ENCODE measurements at regions not wholly inside any gene's neighbourhood (a gene's known extent, or its start where the extent isn't known, plus 50 kb on each side); places are given as distances from the start of the nearest gene placed in this dataset.

GRCh38 chr1:55536545-55536865 lies 321.3 kb upstream of the USP24 start:
- TF ChIP-seq ZFX (IDR thresholded peaks at IDR 0.05; ENCODE audit: borderline replicate concordance): no peak
- TF ChIP-seq CTCF (IDR thresholded peaks at IDR 0.05): no peak

GRCh38 chr1:55535724-55536544 lies 320.8 kb upstream of the USP24 start:
- TF ChIP-seq ZFX (IDR thresholded peaks at IDR 0.05; ENCODE audit: borderline replicate concordance) (no peak), CTCF (IDR thresholded peaks at IDR 0.05) (no peak)
- H3K27ac ChIP-seq: no peak overlapping the region

More at GRCh38 chr1:55536545-55536865, 321.3 kb upstream of the USP24 start:
- no peak overlapping the region for H3K27ac ChIP-seq

GRCh38 chr1:55534565-55535121 lies 319.5 kb upstream of the USP24 start:
- TF ChIP-seq CTCF (IDR thresholded peaks at IDR 0.05) (no peak), ZFX (IDR thresholded peaks at IDR 0.05; ENCODE audit: borderline replicate concordance) (no peak)
- no peak overlapping the region for H3K27ac ChIP-seq

- no peak overlapping the region for H3K27ac ChIP-seq
- TF ChIP-seq CTCF (IDR thresholded peaks at IDR 0.05): no peak
- no peak for TF ChIP-seq ZFX (IDR thresholded peaks at IDR 0.05; ENCODE audit: borderline replicate concordance)
These were observed 316.5 kb upstream of the USP24 start for GRCh38 chr1:55531644-55532043.

GRCh38 chr1:55530749-55531478 lies 315.8 kb upstream of the USP24 start:
- no peak overlapping the region for H3K27ac ChIP-seq
- TF ChIP-seq CTCF (IDR thresholded peaks at IDR 0.05) (no peak), ZFX (IDR thresholded peaks at IDR 0.05; ENCODE audit: borderline replicate concordance) (no peak)

- no peak for TF ChIP-seq CTCF (IDR thresholded peaks at IDR 0.05)
- TF ChIP-seq ZFX (IDR thresholded peaks at IDR 0.05; ENCODE audit: borderline replicate concordance): no peak
- H3K27ac ChIP-seq: no peak overlapping the region
These were observed 313.9 kb upstream of the USP24 start for GRCh38 chr1:55529017-55529416.

- no peak for TF ChIP-seq CTCF (IDR thresholded peaks at IDR 0.05)
- TF ChIP-seq ZFX (IDR thresholded peaks at IDR 0.05; ENCODE audit: borderline replicate concordance): no peak
- no peak overlapping the region for H3K27ac ChIP-seq
These were observed 312.7 kb upstream of the USP24 start for GRCh38 chr1:55527831-55528230.

All from 22Rv1 (cell line).